ENCODE measurements at regions not wholly inside any gene's neighbourhood (a gene's known extent, or its start where the extent isn't known, plus 50 kb on each side); places are given as distances from the start of the nearest gene placed in this dataset.

DNA sequence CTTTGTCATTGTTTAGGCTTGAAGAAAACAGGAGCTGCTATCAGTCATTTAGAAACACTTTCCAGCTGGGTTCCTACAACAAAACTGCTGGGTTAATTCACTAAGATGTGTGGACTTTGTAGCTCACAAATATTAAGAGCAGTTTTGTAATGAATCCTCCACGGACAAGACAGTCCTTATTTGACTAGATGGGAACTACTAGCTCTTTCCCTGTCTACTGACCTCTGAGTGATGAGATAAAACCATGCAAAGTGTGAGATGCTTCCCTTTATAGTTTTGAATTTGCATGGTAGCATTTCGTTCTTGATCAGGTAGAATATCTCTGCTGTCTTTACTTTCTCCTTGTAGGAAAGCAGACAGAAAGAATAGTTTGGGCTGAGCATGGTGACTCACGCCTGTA, 72.9 kb upstream of the STXBP6 start:
- no peak overlapping the region for H3K4me3 ChIP-seq (ENCODE audit: low read depth, low read length)
- TF ChIP-seq, protein P1, sequence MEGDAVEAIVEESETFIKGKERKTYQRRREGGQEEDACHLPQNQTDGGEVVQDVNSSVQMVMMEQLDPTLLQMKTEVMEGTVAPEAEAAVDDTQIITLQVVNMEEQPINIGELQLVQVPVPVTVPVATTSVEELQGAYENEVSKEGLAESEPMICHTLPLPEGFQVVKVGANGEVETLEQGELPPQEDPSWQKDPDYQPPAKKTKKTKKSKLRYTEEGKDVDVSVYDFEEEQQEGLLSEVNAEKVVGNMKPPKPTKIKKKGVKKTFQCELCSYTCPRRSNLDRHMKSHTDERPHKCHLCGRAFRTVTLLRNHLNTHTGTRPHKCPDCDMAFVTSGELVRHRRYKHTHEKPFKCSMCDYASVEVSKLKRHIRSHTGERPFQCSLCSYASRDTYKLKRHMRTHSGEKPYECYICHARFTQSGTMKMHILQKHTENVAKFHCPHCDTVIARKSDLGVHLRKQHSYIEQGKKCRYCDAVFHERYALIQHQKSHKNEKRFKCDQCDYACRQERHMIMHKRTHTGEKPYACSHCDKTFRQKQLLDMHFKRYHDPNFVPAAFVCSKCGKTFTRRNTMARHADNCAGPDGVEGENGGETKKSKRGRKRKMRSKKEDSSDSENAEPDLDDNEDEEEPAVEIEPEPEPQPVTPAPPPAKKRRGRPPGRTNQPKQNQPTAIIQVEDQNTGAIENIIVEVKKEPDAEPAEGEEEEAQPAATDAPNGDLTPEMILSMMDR (IDR thresholded peaks at IDR 0.05; ENCODE audit: low read depth, low read length) = no peak

DNA sequence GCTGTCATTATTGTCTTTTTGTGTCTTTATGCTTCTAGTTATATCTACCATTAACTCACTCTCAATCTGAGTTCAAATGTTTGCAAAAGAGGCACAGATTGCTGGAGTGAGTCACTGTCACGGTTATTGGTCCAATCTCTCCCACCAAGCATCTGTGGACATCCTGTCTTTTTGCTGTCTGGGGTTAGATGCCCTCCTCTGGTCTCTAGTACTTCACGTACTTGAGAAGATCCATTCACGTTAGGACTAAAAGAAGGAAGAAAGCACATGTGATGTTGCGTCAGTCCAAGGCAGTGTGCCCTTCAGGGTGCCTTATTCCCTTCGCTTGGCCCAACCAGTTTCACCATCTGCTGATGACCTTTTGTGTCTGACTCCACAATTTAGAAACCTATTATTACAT, 72.3 kb upstream of the STXBP6 start:
- TF ChIP-seq, protein P1 (IDR thresholded peaks at IDR 0.05; ENCODE audit: low read depth, low read length) = no peak
- H3K4me3 ChIP-seq (ENCODE audit: low read depth, low read length) = no peak overlapping the region

DNA sequence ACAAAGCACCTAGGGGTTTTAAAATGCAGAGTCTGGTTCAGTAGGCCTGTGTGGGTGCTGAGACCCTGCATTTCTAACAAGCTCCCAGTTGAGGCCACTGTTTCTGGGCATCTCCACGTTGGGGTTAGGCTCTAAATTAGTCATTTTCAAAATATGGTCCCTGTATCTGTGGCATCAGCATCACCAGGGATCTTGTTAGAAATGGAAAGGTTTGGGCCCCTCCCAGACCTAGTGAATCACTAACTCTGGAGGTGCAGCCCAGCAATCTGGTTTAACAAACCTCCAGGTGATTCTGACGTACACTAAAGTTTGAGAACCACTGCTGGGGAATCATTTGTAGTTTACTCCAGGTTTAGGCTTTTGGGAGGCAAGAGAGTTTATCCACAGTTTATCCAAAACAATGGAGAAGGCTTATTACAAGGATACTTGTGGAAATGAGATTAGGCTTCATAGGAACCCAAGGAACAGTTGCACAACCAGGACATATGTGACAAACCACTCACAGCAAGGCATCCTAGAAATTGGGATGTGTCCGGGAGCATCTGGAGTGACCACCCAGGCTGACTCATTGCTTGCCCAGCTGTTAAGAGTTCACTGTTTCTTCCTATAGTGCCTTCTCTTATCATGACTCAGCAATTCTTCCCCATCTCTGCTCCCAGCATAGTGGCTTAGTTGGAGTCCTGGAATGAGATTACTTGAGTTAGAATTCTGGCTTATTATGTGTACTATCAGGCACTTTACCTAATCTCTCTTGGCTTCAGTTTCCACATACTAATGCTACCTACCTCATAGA, 71.6 kb upstream of the STXBP6 start:
- TF ChIP-seq, protein P1 (IDR thresholded peaks at IDR 0.05; ENCODE audit: low read depth, low read length) = no peak

DNA sequence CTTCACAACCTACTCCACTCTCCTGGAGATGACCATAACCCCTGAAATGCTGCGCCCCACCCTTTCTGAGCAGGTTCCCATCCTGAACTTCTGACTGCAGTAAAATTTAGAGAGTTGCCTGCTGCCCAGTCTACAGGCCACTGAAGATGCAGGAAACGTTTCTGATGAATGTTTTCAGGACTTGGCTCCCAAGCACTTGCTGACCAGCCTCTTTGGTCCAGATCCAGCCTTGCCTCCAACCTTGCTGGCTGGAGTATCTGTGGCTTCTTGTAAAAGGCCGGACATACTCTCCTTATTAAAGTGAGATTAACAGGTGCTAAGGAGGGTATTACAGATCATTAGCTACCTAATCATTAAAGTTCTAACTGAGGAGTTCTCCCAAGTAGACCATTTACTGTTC, 70.3 kb upstream of the STXBP6 start:
- TF ChIP-seq, protein P1 (IDR thresholded peaks at IDR 0.05; ENCODE audit: low read depth, low read length) = no peak
- H3K4me3 ChIP-seq (ENCODE audit: low read depth, low read length) = no peak overlapping the region

More for the DNA sequence above, 71.6 kb upstream of the STXBP6 start:
- H3K4me3 ChIP-seq (ENCODE audit: low read depth, low read length) = no peak overlapping the region

DNA sequence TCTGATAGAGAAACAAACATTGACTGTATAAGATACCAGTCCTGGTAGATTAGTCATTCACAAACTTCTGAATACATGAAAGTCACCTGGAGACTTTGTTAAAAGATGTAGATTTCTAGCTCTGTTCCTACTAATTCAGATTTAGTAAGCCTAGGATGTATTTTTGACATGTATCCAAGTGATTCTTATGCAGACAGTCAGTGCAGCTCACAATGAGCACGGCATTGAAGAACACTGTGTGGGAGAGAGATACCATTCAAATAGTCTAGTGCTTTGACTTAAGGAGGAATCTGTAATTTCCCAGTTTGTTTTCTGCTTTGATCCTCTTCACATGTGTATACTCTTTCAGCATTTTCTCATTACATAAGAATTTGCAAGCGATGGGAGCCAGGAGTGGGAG, 68.7 kb upstream of the STXBP6 start:
- H3K4me3 ChIP-seq (ENCODE audit: low read depth, low read length) = no peak overlapping the region
- TF ChIP-seq, protein P1 (IDR thresholded peaks at IDR 0.05; ENCODE audit: low read depth, low read length) = no peak

DNA sequence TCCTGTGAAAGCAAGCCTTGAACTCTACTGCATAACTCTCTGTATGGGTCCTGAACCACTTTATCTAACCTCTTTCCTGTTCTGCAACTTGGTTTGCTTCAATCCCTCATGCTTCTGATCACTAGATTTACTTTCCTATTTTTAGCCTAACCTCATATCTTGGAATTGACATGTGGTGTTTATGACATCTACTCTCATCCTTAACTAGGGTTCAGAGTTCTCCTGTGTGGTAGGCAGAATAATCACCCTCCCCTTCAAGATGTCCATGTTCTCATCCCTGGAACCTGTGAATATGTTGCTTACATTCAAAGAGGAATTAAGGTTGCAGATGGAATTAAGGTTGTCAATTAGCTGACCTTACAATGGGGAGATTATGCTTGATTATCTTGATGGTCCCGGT, 67.4 kb upstream of the STXBP6 start:
- H3K4me3 ChIP-seq (ENCODE audit: low read depth, low read length) = no peak overlapping the region
- TF ChIP-seq, protein P1 (IDR thresholded peaks at IDR 0.05; ENCODE audit: low read depth, low read length) = no peak

DNA sequence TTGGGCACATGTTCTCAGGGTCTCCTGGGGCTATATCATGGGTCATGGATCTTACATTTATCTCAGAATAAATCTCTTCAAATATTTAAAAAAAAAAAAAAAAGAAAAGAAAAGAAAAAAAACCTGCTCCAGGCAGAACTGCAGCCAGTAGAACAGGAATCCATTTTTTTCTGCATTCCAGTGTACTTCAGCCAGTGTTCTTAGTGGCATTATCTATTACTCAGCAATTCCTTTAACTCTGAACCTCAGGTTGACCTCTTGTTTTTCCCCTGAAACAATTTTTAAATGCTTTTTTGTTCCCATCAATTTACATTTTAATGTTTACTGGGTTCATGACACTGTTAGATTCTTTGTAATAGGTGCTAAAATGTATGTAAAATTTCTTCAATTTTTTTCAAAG, 66.7 kb upstream of the STXBP6 start:
- no peak overlapping the region for H3K4me3 ChIP-seq (ENCODE audit: low read depth, low read length)
- TF ChIP-seq, protein P1 (IDR thresholded peaks at IDR 0.05; ENCODE audit: low read depth, low read length) = no peak
